ENCODE measurements at regions not wholly inside any gene's neighbourhood (a gene's known extent, or its start where the extent isn't known, plus 50 kb on each side); places are given as distances from the start of the nearest gene placed in this dataset.
"Not testable (repeated sequence)": the region's sequence is repeated elsewhere in the genome, so short reads cannot be mapped to it uniquely, and the experiment has no call there.

GRCh38 chr7:10593080-10593479, 380.6 kb upstream of the PHF14 start:
- DNase-seq (ENCODE audit: low read depth): no peak

- no peak for DNase-seq (ENCODE audit: low read depth)
Measured at GRCh38 chr7:10596827-10597226, 376.8 kb upstream of the PHF14 start.

- no peak for DNase-seq (ENCODE audit: low read depth)
Measured at GRCh38 chr7:10604128-10604527, 369.5 kb upstream of the PHF14 start.

GRCh38 chr7:10612950-10613349, 360.7 kb upstream of the PHF14 start:
- DNase-seq (ENCODE audit: low read depth): no peak

GRCh38 chr7:10618953-10619352, 354.7 kb upstream of the PHF14 start:
- DNase-seq (ENCODE audit: low read depth): no peak

- DNase-seq (ENCODE audit: low read depth): no peak
Measured at GRCh38 chr7:10632712-10633111, 341.0 kb upstream of the PHF14 start.

- no peak for DNase-seq (ENCODE audit: low read depth)
Measured at GRCh38 chr7:10634239-10634638, 339.4 kb upstream of the PHF14 start.

- no peak for DNase-seq (ENCODE audit: low read depth)
Measured at GRCh38 chr7:10637991-10638390, 335.7 kb upstream of the PHF14 start.

GRCh38 chr7:10643545-10643944, 330.1 kb upstream of the PHF14 start:
- no peak for DNase-seq (ENCODE audit: low read depth)

- DNase-seq (ENCODE audit: low read depth): no peak
Measured at GRCh38 chr7:10644849-10645248, 328.8 kb upstream of the PHF14 start.

GRCh38 chr7:10646194-10646593, 327.5 kb upstream of the PHF14 start:
- no peak for DNase-seq (ENCODE audit: low read depth)

GRCh38 chr7:10648289-10648688, 325.4 kb upstream of the PHF14 start:
- DNase-seq (ENCODE audit: low read depth): no peak

- not testable (repeated sequence) for DNase-seq (ENCODE audit: low read depth)
Measured at GRCh38 chr7:10649120-10649519, 324.6 kb upstream of the PHF14 start.

- DNase-seq (ENCODE audit: low read depth): no peak
Measured at GRCh38 chr7:10655031-10655430, 318.6 kb upstream of the PHF14 start.

- no peak for DNase-seq (ENCODE audit: low read depth)
Measured at GRCh38 chr7:10657201-10657600, 316.5 kb upstream of the PHF14 start.

- no peak for DNase-seq (ENCODE audit: low read depth)
Measured at GRCh38 chr7:10657837-10658236, 315.8 kb upstream of the PHF14 start.

GRCh38 chr7:10662491-10662890, 311.2 kb upstream of the PHF14 start:
- no peak for DNase-seq (ENCODE audit: low read depth)

GRCh38 chr7:10662982-10663884, 310.4 kb upstream of the PHF14 start:
- DNase-seq (ENCODE audit: low read depth): no peak

GRCh38 chr7:10672186-10672585, 301.5 kb upstream of the PHF14 start:
- DNase-seq (ENCODE audit: low read depth): no peak

- DNase-seq (ENCODE audit: low read depth): no peak
Measured at GRCh38 chr7:10677211-10677610, 296.5 kb upstream of the PHF14 start.

- no peak for DNase-seq (ENCODE audit: low read depth)
Measured at GRCh38 chr7:10677668-10678232, 295.9 kb upstream of the PHF14 start.

GRCh38 chr7:10684606-10685005, 289.1 kb upstream of the PHF14 start:
- no peak for DNase-seq (ENCODE audit: low read depth)

- no peak for DNase-seq (ENCODE audit: low read depth)
Measured at GRCh38 chr7:10685040-10685439, 288.6 kb upstream of the PHF14 start.

- DNase-seq (ENCODE audit: low read depth): no peak
Measured at GRCh38 chr7:10688544-10688943, 285.1 kb upstream of the PHF14 start.
